GM21528 (cell line): ENCODE measurements at regions not wholly inside any gene's neighbourhood (a gene's known extent, or its start where the extent isn't known, plus 50 kb on each side); places are given as distances from the start of the nearest gene placed in this dataset.

Experiments used
- ATAC-seq: cut with Tn5 transposase; IDR thresholded peaks from one replicate; pipeline ENCODE4 v1.9.1; 2021; ENCODE audit warnings: mild to moderate bottlenecking, moderate library complexity; ENCODE audit not compliant: unreplicated experiment, low FRiP score

- ATAC-seq, result no peak
Observed at GRCh38 chr20:39248171-39248861, 286.2 kb downstream of the DHX35 start.

- ATAC-seq, result no peak
Observed at GRCh38 chr20:39246436-39246835, 284.3 kb downstream of the DHX35 start.

- ATAC-seq, result no peak
Observed at GRCh38 chr20:39245685-39246311, 283.7 kb downstream of the DHX35 start.

GRCh38 chr20:39243962-39244361 is 281.8 kb downstream of the DHX35 start:
- ATAC-seq, result no peak

- ATAC-seq, result no peak
Observed at GRCh38 chr20:39242614-39243013, 280.5 kb downstream of the DHX35 start.

GRCh38 chr20:39234520-39235095 is 272.5 kb downstream of the DHX35 start:
- ATAC-seq, result no peak

- no peak for ATAC-seq
Observed at GRCh38 chr20:39233755-39234154, 271.6 kb downstream of the DHX35 start.

GRCh38 chr20:39227416-39227815 is 265.3 kb downstream of the DHX35 start:
- ATAC-seq, result no peak

- no peak for ATAC-seq
Observed at GRCh38 chr20:39225978-39226377, 263.8 kb downstream of the DHX35 start.

- ATAC-seq, result no peak
Observed at GRCh38 chr20:39225536-39225935, 263.4 kb downstream of the DHX35 start.

GRCh38 chr20:39222101-39222500 is 260.0 kb downstream of the DHX35 start:
- no peak for ATAC-seq

GRCh38 chr20:39216195-39216594 is 254.1 kb downstream of the DHX35 start:
- ATAC-seq, result no peak

GRCh38 chr20:39214828-39215227 is 252.7 kb downstream of the DHX35 start:
- no peak for ATAC-seq

- no peak for ATAC-seq
Observed at GRCh38 chr20:39213476-39214145, 251.5 kb downstream of the DHX35 start.

- no peak for ATAC-seq
Observed at GRCh38 chr20:39211060-39211748, 249.1 kb downstream of the DHX35 start.

- no peak for ATAC-seq
Observed at GRCh38 chr20:39210341-39211036, 248.3 kb downstream of the DHX35 start.

- ATAC-seq, result no peak
Observed at GRCh38 chr20:39206899-39207564, 244.9 kb downstream of the DHX35 start.

- ATAC-seq, result no peak
Observed at GRCh38 chr20:39195582-39196021, 233.5 kb downstream of the DHX35 start.

- ATAC-seq, result no peak
Observed at GRCh38 chr20:39190666-39191570, 228.8 kb downstream of the DHX35 start.
